SIG-M5 (cell line): ENCODE measurements at regions not wholly inside any gene's neighbourhood (a gene's known extent, or its start where the extent isn't known, plus 50 kb on each side); places are given as distances from the start of the nearest gene placed in this dataset.
"Not testable (repeated sequence)": the region's sequence is repeated elsewhere in the genome, so short reads cannot be mapped to it uniquely, and the experiment has no call there.

Experiments used
- DNase-seq: peaks from one replicate; lab custom pipeline; 2025; lab: John Stamatoyannopoulos, UW

DNA sequence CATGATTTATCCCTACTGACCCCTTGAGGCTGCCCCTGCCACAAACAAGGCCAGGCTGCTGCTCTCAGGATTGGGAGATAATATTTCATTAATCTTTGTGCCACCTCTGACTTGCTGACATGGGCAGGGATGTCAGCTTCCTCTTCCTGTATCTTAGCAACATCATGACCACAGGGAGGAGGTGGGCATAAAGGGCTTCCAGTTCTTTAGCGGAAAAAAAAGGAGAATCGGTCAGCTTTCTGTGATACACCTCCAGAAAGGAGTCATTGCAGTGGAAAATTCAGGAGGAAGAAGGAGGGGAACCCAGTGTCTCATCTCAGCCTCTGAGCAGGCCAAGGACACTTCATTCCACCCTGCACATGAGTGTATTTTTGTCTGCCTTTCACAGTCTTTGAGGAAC lies 206.8 kb upstream of the SDK2 start:
- DNase-seq = no peak

DNA sequence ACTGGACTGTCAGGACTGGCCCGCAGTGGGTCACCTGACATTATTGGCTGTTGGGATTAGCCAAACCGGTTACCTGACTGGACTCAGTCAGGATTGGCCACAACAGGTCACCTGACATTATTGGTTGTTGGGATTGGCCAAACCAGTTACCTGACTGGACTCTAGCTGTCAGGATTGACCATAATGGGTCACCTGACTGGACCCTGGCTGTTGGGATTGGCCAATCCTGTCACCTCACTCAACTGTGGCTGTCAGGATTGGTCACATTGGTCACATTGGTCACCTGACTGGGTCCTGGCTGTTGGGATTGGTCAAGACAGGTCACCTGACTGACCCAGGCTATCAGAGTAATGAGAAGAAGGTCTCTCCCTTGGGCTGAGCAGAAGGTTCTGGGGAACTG lies 207.7 kb upstream of the SDK2 start:
- no peak for DNase-seq

DNA sequence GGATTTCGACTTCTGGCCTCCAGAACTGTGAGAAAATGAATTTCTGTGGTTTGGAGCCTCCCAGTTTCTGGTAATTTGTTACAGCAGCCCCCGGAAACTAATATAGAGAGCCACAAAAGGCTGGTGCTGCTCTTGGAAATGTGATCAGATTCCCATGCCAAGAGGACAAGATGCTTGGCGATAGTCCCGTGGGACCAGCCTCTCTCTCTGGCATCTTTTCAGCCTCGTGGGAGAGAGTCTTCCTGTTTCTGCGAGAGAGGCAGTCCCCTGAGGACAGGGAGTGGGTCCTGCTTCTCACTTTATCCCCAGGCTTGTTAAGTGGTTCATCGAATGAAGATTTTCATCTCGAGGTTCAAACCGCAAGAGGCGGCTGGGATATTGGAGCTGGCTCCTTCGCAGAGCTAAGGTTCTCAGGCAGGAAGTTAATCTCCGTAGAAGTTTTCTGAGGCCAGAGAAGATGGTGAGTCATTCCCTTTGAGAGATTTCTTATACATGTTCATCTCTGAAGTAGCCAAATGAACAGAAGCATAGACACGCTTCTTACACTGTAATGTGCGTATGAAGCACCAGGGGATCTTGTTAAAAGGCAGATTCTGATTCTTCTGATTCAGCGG lies 211.6 kb upstream of the SDK2 start:
- DNase-seq = no peak

DNA sequence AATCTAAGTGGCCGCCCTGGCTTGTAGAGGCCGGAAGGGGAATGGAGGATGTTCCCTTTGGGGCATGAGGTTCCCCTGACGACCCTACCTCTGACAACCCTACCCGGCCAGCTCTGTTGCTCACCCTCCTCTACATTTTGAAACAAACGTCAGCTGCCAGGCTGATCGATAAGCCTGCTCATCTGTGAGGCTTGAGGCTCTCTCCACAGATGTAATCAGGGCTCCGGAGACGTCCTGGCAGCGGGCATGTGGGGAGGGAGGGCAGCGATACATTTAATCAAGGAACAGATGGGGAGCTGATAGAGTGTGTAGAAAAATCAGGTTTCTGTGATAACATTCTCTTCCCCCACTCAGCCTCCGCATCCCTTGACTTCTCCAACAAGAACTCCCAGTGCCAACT lies 212.3 kb upstream of the SDK2 start:
- no peak for DNase-seq

DNA sequence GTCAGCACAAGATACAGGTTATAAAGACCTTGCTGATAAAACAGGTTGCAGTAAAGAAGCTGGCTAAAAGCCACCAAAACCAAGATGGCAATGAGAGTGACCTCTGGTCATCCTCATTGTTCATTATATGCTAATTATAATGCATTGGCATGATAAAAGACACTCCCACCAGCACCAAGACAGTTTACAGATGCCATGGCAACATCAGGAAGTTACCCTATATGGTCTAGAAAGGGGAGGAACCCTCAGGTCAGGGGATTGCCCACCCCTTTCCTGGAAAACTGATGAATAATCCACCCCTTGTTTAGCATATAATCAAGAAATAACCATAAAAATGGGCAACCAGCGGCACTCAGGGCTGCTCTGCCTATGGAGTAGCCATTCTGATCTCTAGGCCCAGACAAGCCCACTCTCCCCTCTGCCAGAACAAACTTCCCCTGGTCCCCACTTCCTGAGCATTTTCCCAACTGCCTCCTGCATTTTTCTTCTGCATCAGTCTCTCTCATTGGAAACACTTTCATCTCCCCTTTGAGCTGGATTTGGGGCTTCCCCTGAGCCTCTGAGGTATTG lies 215.3 kb upstream of the SDK2 start:
- DNase-seq = not testable (repeated sequence)

DNA sequence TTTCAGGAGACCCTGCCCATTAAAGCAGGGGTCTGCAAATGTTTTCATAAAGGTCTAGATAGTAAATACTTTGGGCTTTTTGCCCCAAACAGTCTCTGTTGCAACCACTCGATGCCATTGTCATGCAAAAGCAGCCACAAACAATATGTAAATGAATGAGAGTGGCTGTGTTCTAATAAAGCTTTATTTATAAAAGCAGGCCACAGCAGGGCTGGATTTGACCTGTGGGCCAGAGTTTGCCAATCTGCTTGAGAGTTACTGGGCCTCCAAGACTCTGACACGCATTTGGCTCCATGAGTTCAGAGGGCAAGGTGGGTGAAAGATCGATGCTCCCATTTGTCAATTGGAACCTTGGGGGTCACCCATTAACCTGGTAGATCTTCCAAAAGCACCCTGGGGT lies 217.3 kb upstream of the SDK2 start:
- DNase-seq = no peak

DNA sequence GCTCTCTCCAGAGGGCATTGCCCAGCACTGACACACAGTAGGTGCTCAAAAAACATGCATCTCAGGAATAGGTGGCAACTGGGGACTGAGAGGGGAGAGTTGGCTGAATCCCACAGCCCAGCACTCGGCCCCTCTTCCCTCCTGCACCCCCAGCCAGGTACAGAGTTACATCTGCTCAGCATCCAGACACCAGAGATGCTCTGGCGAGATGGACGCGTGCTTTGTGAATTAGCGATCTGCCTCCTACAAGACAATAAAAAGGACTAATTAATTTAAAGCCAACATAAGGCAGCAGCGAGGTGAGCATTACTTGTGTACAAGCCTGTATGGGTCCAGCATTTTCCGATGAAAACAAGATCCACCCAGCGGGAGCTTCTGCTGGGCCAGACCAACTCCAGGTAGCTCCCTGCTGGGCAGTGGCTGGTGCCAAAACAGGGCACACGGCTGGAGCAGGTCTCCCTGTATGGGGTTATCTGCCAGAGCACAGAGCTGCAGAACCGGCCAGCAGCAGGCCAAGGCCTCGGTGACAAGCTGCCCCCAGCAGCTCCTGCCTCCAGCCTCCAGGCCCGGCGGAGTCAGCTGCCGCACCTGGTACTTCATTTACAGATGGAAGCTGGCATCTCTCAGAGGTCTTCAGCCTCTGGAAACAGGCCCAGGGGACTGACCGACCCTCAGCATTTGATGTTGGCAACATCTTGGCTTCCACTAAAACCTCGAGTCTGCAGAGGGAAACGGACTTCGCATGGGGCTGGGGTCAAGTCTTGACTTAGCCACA lies 219.7 kb upstream of the SDK2 start:
- DNase-seq = no peak

DNA sequence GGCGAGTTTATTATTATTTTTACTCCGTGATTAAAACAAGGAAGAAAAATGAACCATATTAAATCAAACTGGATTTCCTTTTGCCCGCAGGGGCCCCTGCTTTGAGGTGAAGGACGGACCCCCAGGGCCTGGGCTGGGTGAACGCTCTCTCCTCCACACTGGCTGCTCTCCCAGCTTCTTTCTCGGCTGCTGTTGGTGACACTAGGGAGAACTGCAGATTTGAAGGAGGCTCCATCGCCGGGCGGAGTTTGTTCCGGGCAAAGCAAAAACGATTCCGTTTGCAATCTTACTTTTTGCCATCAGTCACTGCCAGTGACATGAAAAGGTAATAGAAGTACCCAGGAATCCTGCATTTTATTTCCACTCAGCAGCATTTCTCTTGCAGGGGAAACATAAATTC lies 221.6 kb upstream of the SDK2 start:
- no peak for DNase-seq

DNA sequence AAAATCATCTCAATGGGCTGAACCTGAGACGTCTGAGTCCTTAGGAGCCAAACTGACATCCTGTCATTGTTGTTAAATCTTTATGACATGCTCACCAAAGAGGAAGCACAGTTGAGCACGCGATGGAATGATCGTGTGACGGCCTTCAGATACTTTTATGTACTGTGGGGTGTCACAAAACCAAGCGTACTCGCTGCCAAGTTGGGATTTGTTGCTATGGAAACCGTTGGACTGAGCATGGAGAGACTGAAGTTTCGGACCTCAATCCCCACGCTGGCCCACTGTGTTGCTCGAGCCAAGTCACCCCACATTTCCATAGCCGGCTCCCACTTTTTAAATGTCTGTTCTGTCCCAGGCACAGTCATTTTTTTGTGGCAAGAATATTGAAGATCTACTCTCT lies 222.8 kb upstream of the SDK2 start:
- DNase-seq = no peak

DNA sequence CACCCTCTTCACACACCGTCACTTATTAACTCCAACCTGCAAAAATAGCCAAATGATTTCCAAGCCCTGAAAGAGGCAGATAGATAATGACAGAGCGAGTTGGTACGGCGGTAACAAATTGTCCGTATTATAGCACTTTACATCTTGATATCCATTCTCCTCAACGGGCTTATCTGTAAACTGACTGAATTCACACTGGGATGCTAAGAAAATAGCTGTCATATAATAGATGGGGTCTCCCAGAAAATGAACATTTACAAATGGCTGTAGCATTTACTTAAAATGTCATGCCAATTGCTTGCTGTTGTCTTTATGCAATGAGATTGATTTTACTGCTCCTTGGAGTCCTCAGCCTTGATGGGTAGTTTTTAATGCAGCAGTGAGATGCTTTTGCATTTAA lies 225.8 kb upstream of the SDK2 start:
- DNase-seq = no peak

DNA sequence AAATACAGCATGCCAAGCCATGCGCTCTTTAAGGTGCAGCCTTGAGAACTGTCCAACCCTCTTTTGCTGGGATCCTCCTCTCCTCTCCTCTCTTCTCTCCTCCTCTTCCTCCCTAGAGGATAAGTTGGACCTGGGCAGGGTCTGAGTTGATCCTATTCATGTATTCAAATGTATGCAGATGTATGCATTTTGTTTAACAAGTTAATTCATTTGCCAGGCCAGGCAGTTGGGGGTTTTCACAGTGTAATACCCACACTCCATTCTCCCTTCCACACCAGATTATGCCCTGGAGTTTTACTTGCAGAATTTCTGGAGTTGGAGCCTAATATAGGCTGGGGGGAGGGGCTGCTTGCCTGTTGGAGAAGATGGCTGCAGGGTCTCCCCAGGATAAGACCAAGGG lies 226.2 kb upstream of the SDK2 start:
- DNase-seq = no peak

DNA sequence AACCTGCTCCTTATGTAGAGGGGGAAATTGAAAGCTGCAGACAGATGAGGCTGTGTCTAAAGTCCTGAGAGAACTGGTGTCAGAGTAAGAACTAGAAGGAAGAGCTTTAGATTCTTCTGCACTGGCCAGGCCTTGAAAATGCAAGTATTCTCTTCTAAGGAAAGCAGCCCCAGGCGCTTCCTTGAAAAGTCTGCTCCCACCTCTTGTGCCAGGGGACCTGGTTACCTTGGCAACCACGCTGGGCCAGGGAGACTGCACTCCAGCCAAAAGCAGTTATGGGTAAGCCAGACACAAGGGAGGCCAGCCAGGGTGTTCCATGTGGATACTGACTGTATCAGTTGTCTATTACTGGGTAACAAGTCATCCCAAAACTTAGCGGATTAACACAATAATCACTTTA lies 228.6 kb upstream of the SDK2 start:
- DNase-seq = no peak

DNA sequence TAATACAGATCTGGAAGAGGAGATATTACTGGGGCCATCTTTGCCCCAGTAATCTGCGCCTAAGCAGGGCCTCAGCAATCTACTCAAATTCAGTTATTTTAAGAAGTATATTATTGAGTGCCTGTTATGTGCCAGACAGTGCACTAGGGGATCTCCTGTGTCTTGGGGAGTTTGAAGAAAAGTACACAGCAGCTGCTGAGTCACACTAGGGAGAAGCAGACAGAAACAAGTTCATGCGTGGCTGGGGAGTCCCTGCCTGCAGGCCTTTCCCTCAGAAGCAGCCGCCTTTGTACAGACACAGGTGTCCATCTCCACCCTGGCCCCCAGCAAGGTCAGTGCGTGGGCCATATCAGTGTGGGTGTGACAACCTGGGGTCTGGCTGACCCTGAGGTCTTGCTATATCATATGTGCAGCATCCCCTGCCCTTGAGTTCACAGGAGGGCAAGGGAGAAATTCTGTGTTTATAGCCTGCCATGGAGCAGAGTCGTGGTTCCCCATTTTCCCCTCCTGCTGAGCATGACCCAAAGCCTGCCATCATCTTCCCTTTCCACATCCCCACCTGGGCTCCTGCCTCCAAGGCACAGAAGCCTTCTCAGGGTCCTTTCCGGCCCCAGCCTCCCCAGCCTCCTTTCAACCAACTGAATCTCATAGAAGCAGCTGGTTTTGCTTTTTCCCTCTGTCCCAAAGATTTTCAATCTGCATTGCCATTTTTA lies 229.9 kb upstream of the SDK2 start:
- DNase-seq = no peak

DNA sequence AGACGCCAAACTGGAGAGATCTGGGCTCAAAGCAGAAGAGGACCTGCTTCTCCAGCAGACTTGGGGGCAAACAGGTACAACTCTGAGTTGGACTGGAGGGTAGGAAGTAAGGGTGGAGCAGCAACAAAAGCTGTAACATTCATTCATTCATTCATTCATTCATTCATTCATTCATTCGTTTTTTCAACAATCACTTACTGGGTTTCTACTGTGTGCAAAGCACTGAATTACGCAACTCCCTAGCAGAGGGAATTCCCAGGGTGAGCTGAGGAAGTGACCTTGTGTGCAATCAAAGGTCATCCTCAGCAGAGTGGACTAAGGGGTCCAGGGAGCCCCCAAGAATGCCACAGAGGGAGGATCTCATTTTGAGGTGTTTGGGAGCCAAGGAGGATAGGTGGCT lies 231.1 kb upstream of the SDK2 start:
- no peak for DNase-seq

DNA sequence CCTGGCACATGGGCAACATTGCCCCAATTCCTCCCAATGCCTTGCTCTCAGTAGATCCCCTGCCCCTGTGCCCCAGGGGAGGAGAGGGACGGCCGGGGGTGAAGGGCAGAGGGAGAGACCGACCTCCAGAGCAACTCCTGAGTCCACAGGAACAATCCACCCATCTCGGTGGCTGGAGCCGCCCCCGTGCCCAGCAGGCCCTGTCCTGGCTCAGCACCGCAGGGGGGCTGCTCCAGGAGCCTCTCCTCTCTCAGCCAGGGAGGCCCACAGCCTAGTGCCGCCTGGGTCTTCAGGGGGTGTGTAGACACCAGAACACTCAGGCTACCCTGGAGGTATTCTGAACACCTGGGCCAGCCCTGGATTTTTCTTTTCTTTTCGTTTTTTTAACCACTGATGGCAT lies 233.7 kb upstream of the SDK2 start:
- DNase-seq = no peak

DNA sequence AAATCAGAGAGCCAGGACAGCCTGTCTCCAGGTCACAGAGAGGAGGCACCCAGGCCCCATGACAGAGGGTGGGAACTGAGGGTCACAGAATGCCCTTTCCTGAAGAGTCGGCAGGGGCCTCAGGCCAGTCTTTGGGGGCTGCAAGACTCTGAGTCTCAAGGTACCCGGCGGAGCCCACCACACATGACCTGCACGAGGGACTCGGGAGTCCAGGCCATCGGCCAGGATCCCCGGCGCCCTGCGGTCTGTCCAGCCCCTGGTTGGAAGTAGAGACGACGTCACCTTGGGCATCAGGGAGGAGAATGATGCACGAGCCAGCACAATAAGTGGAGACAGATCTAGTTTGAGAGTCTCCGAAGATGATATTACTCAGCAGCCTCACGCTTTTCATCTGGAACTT lies 234.7 kb upstream of the SDK2 start:
- no peak for DNase-seq

DNA sequence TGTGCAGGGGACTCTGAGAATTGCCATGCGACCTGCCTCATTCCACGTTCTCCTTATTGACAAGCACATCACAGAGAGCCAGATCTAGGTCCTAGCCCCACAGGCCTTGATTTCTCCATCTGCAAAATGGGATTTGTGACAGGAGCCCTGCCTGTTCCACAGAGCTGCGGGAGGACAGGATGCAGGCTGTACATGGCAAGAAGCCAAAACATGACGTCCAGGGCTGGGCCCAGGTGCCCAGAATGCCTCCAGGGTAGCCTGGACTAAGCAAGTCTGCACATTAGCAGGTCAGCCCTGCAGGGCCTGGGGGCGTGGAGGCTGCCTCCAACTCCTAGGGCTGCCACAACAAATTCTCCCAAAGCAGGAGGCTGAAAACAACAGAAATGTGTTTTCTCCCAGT lies 235.7 kb upstream of the SDK2 start:
- no peak for DNase-seq

DNA sequence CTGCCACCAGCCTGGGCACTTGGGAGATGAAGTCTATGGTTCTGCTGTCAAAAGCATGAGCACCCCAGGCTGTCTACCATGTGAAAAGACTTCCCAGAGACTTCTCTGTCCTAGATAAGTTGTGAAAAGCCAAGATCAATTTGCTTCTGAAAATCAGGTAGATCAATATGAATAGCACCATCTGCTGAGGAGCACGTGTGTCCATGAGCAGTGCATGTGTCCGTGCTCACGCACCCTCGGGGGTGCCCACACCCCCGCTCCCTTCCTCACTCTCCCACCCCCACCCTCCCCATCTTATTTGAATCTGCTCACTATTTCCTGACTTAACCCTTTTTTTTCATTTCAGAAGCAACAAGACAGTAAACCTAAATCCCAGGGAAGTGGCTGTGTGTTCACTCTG lies 238.3 kb upstream of the SDK2 start:
- DNase-seq = no peak

DNA sequence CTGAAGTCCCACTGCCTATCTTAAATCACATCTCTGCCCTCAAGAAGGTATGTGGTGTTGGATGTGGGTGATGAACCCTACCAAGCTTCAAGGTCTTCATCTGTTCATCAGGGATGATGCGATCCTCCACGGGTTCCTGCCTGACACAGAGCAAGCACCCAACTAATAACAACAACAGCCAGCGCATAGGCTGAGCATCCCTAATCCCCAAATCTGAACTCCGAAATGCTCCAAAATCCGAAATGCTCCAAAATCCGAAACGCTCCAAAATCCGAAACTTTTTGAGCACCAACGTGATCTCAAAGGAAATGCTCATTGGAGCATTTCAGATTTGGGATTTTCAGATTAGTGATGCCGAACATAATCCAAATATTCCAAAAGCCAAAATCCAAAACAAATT lies 238.9 kb upstream of the SDK2 start:
- DNase-seq = no peak

DNA sequence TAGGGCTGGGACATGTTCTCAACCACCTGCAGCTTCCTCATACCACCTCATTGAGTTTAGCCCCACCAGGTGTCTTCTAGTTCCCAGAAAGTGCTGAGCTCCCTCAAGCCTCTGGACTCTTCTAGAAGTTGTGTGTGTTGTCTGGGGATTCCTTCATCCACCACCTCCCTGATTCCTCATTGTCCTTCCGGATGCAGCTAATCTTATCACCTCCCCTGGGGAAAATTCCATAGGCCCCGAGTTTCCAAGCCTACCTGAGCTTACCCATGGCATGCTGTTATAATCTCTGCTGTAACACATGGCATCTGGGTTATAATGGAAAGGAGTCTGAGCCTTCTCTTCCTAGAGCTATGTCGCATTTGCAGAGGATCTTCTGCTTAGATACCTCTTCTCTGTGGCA lies 243.5 kb upstream of the SDK2 start:
- DNase-seq = no peak

DNA sequence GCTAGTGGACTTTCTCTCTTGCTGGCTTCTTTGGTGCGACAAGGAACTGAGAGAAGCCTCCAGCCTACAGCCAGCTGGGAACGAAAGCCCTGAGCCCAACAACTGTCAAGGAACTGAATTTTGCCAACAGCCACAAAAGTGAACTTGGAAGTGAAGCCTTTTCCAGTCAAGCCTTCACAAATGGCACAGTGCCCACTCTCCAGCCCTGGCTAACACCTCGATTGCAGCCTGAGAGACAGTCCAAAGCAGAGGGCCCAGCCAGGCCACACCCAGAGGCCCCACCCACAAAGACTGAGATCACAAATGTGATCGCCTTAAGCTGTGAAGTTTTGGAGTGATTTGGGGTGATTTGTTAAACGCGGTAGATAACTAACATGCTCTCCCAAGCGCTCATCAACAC lies 244.6 kb upstream of the SDK2 start:
- no peak for DNase-seq

DNA sequence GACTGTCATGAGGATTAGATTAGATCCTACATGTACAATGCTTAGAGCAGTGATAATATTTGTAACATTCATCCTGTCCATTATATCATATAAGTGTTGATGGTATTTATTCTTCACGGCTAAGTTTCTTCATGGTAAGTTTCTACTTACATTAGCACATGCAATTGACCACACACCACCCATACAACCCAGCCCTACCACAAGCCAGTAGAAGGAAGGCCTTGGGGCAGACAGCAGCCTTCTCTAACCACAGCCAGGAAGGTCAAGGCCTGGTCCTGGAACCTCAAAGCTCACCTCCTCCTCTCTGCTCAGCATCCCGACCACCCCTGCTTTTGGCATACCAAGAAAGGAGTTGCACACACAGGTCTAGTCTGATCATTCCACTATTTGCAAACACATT lies 245.2 kb upstream of the SDK2 start:
- no peak for DNase-seq

DNA sequence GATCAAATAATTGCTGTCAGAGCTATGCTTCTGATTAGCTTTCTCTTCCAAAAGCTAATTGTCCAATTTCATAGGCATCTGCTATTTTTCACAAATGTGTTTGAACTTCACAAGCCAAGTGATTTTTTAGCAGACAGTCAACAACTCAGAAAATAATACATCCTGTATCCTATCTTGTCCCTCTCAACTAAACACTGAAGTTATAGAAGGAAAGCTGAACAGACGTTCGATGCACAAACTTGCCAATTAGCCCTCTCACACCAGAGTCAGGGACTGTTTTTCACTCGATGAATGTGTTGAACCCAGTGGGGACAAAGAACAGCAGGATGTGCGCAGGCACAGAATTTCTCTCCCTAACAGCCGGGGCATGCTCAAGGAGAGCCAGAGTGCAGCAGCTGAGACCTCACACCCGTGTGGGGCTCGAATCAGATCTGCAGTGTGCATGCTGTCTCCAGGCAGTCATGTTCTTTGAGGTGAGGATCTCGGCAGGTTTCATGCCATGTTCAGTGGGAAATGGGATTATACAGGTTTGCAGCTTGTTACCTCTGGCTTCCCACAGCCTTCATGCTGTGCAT lies 246.7 kb upstream of the SDK2 start:
- DNase-seq = no peak
